LNCaP clone FGC (cell line): ENCODE measurements at regions not wholly inside any gene's neighbourhood (a gene's known extent, or its start where the extent isn't known, plus 50 kb on each side); places are given as distances from the start of the nearest gene placed in this dataset.

Experiments used
- DNase-seq: peaks from one replicate; pipeline ENCODE4 v3.0.0-alpha.2; 2011; ENCODE audit warnings: low read depth
- H3K4me3 ChIP-seq: 2 replicates; pipeline ENCODE4 v1.5.1; 2011; ENCODE audit warnings: mild to moderate bottlenecking, low read depth, low read length, control low read depth
- CTCF ChIP-seq: IDR thresholded peaks from 2 replicates; pipeline ENCODE4 v1.5.1; 2012; ENCODE audit warnings: mild to moderate bottlenecking; ENCODE audit not compliant: control insufficient read depth, insufficient read depth; ENCODE audit errors: extremely low read depth

- TF ChIP-seq CTCF = no peak
- no peak for DNase-seq
- no peak overlapping the region for H3K4me3 ChIP-seq
These were observed 102.5 kb downstream of the BEGAIN start for GRCh38 chr14:100484531-100485267.

GRCh38 chr14:100486025-100486828, 101.0 kb downstream of the BEGAIN start:
- TF ChIP-seq CTCF = no peak
- no peak overlapping the region for H3K4me3 ChIP-seq
- DNase-seq = peak; percentile 11
